ENCODE measurements at regions not wholly inside any gene's neighbourhood (a gene's known extent, or its start where the extent isn't known, plus 50 kb on each side); places are given as distances from the start of the nearest gene placed in this dataset.

GRCh38 chr13:107217251-107217650 is 649.3 kb upstream of the ARGLU1 start:
- no peak overlapping the region for H3K27ac ChIP-seq
- TF ChIP-seq ZFX (IDR thresholded peaks at IDR 0.05): no peak
- TF ChIP-seq, protein P1, sequence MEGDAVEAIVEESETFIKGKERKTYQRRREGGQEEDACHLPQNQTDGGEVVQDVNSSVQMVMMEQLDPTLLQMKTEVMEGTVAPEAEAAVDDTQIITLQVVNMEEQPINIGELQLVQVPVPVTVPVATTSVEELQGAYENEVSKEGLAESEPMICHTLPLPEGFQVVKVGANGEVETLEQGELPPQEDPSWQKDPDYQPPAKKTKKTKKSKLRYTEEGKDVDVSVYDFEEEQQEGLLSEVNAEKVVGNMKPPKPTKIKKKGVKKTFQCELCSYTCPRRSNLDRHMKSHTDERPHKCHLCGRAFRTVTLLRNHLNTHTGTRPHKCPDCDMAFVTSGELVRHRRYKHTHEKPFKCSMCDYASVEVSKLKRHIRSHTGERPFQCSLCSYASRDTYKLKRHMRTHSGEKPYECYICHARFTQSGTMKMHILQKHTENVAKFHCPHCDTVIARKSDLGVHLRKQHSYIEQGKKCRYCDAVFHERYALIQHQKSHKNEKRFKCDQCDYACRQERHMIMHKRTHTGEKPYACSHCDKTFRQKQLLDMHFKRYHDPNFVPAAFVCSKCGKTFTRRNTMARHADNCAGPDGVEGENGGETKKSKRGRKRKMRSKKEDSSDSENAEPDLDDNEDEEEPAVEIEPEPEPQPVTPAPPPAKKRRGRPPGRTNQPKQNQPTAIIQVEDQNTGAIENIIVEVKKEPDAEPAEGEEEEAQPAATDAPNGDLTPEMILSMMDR (conservative IDR thresholded peaks at IDR 0.05): no peak

DNA sequence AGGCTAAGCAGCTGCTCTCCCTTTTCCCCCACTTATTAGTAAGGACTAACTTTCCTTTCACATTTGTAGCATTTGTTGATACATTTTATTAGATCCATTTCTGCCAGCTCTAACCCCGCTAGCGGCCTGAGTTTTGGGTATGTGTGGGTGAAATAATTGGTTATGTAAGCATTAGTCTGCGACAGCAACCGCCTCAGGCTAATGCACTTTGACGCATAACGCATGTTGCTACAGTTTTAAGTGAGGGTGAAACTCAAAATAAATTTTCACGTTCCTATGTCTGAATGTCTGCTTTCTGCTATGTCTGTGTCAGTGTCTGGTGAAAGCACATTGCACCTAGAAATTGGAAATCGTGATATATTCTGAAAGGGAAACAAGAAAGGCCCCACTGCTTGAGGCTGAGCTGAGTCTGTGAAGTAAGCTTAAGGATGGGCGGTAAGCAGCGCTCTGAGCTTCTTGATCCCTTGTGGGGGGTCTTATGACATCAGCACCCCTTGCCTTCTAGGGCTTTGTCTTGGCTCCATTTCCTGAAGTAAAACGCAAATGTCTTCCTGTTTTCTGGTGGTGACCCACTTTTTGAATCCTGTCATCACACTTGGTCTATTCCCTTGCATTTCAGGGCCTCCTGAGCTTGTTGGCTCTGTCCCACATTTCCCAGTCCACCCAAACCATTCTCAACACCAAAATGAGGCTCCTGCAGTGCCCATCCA is 648.3 kb upstream of the ARGLU1 start:
- no peak overlapping the region for H3K27ac ChIP-seq
- TF ChIP-seq, protein P1 (conservative IDR thresholded peaks at IDR 0.05): no peak
- no peak for TF ChIP-seq ZFX (IDR thresholded peaks at IDR 0.05)

DNA sequence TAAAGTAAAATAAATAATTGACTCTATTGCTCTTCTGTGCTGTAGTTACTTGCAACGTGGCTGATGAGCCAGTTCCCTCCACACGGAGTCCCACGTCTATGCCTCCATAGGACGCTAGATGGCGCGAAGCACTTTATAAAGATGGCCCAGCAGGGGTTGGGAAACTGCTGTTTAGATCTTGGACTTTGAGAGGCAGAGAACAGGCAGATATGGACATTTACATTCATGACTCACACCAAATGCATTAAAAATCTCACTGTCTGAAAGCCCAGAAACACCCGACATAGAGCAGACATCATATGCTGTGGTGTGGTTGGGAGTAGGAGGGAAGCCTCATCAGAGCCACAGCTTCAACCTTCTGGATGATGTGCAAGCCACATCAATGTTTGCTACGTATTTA is 643.1 kb upstream of the ARGLU1 start:
- no peak overlapping the region for H3K27ac ChIP-seq
- no peak for TF ChIP-seq ZFX (IDR thresholded peaks at IDR 0.05)
- TF ChIP-seq, protein P1 (conservative IDR thresholded peaks at IDR 0.05): peak; percentile 89

GRCh38 chr13:107210723-107211030 is 642.7 kb upstream of the ARGLU1 start:
- TF ChIP-seq, protein P1 (conservative IDR thresholded peaks at IDR 0.05): no peak
- TF ChIP-seq ZFX (IDR thresholded peaks at IDR 0.05): no peak
- no peak overlapping the region for H3K27ac ChIP-seq

GRCh38 chr13:107209824-107210722 is 642.1 kb upstream of the ARGLU1 start:
- no peak for TF ChIP-seq ZFX (IDR thresholded peaks at IDR 0.05)
- TF ChIP-seq, protein P1 (conservative IDR thresholded peaks at IDR 0.05): no peak

GRCh38 chr13:107208889-107209288 is 641.0 kb upstream of the ARGLU1 start:
- TF ChIP-seq, protein P1 (conservative IDR thresholded peaks at IDR 0.05): no peak
- TF ChIP-seq ZFX (IDR thresholded peaks at IDR 0.05): no peak
- H3K27ac ChIP-seq: no peak overlapping the region

More at GRCh38 chr13:107209824-107210722, 642.1 kb upstream of the ARGLU1 start:
- no peak overlapping the region for H3K27ac ChIP-seq

Measured in C4-2B (cell line).